Stimulated activated CD4-positive, alpha-beta T cell treated with anti-CD3 and anti-CD28 coated beads, TNF-alpha, amount 100 ng/mL, for 4 hours (primary cell): ENCODE measurements at regions not wholly inside any gene's neighbourhood (a gene's known extent, or its start where the extent isn't known, plus 50 kb on each side); places are given as distances from the start of the nearest gene placed in this dataset.
"Not testable (repeated sequence)": the region's sequence is repeated elsewhere in the genome, so short reads cannot be mapped to it uniquely, and the experiment has no call there.

ENCODE experiments used
- DNase-seq, 3 experiments: peaks; one replicate each; pipeline ENCODE4 v3.0.0-alpha.2; 2020; ENCODE audit warnings: low read depth in 3 of 3

- DNase-seq: no peak
These were observed 53.1 kb upstream of the SEPTIN5 start for GRCh38 chr22:19661156-19661555.

- DNase-seq: not testable (repeated sequence)
These were observed 52.1 kb upstream of the SEPTIN5 start for GRCh38 chr22:19662049-19662684.

- DNase-seq: no peak
These were observed 51.0 kb upstream of the SEPTIN5 start for GRCh38 chr22:19663286-19663815.

- no peak for DNase-seq
These were observed 50.4 kb upstream of the SEPTIN5 start for GRCh38 chr22:19663821-19664355.

GRCh38 chr22:19664406-19664805, 49.9 kb upstream of the SEPTIN5 start:
- DNase-seq: no peak
